HG02571 (cell line): ENCODE measurements at regions not wholly inside any gene's neighbourhood (a gene's known extent, or its start where the extent isn't known, plus 50 kb on each side); places are given as distances from the start of the nearest gene placed in this dataset.
"Not testable (repeated sequence)": the region's sequence is repeated elsewhere in the genome, so short reads cannot be mapped to it uniquely, and the experiment has no call there.

Experiments used
- ATAC-seq: cut with Tn5 transposase; IDR thresholded peaks from one replicate; pipeline ENCODE4 v1.9.1; 2021; ENCODE audit warnings: mild to moderate bottlenecking, moderate library complexity; ENCODE audit not compliant: unreplicated experiment

DNA sequence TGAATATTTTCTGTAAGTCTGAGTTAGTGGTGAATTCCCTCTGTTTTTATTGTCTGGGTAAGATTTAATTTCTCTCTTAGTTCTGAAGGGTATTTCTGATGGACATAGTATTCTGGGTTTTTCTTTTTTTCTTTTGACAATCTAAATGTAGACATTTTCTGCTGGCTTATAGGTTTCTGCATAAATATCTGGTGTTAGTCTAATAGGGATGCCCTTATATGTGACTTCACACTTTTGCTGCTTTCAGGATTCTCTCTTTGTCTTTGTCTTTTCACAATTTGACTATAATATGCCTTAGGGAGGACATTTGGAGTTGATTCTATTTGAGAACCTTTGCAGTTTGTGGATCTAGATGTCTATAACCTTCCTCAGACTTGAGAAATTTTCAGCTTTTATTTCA lies 667.2 kb downstream of the EPHA7 start:
- no peak for ATAC-seq

DNA sequence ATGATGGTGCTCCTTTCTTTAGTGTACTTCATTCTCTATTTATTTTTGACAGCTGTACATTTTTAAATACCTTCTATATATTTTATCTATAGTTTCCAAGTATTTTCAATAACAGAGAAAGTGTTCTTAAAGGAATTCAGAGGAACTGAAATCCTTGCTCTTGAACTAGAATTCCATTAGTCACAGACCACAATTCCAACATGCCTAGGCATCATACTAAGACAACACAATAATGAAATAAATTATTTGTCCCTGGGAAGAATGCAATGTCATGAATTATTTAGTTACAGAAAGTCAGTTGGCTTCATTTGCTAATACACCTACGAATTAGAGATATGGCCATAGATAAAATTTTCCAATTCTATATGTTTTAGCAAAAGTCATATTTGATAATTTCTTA lies 671.2 kb downstream of the EPHA7 start:
- no peak for ATAC-seq

DNA sequence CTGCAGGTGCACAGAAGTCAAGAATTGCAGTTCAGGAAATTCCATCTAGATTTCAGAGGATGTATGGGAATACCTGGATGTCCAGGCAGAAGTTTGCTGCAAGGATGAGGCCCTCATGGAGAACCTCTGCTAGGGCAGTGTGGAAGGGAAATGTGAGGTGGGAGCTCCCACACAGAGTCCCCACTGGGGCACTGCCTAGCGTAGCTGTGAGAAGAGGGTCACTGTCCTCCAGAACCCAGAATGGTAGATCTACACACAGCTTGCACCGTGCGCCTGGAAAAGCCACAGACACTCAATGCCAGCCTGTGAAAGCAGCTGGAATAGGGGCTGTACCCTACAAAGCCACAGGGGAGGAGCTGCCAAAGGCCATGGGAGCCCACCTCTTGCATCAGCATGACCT lies 681.4 kb downstream of the EPHA7 start:
- ATAC-seq: no peak

DNA sequence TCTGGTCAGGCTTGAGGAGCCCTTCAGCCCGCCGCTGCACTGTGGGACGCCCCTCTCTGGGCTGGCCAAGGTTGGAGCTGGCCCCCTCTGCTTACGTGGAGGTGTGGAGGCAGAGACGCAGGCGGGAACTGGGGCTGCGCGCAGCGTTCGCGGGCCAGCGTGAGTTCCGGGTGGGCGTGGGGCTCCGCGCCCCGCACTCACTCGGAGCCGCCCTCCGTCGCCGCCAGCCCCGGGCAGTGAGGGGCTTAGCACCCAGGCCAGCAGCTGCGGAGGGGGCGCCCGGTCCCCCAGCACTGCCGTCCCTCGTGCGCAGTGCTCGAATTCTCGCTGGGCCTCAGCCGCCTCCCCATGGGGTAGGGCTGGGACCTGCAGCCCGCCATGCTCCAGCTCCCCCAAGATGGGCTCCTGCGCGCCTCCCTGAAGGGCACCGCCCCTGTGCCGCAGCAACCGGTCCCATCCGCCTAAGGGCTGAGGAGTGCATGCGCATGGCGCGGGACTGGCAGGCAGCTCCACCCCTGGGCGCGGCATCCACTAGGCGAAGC lies 695.9 kb downstream of the EPHA7 start:
- no peak for ATAC-seq

DNA sequence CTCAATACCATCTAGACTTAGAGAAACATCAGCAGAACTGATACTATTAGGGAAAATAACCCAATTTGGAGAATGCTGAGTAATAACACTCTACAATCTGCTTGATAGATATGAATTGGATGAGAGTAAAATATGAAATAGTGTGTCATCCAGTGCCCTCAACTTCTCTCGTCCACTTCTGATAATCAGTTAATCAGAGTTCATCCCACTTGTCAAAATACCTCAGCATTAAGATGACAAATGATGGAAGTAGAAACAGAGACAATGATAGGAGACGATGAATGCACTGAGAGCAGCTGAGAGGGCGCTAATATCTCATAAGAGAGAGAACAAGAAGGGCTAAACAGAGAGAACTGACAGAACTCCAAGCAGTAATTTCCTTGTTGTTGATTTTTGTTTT lies 699.6 kb downstream of the EPHA7 start:
- no peak for ATAC-seq

DNA sequence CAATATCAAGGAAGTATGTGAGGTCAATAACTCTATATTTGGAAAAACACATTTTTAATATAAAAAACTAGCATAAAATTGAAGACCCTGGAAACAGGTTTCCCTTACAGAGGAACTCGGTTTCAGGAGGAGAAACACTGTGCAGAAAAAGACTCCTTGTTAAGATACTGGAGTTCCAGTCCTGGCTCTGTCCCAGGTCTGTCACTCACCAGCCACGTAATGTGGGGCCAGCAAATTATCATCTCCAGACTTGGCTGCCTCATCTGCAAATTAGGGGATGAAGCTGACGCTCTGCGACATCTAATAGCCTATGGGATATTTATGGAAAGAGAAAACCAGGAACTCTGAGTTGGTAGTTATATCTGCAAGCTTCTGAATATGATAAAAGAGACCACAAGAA lies 702.7 kb downstream of the EPHA7 start:
- ATAC-seq: no peak

DNA sequence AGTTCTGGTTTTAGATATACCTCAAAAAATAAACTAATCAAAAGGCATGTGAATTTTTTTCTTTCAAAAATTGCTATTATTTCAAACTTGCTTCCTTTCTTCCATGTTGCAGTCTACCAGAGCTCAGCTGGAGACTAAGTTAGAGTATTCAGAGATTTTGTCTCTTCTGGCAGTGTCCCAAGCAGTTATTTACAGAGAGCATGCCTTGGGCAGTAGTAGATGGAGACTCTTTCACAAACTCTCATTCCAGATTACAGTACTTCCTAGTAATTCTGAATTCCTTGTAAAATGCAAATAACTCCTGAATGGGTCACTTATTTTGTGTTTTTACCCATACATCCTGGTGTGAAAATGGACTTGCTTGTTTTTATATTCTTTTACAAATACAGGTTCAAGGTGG lies 703.4 kb downstream of the EPHA7 start:
- no peak for ATAC-seq

DNA sequence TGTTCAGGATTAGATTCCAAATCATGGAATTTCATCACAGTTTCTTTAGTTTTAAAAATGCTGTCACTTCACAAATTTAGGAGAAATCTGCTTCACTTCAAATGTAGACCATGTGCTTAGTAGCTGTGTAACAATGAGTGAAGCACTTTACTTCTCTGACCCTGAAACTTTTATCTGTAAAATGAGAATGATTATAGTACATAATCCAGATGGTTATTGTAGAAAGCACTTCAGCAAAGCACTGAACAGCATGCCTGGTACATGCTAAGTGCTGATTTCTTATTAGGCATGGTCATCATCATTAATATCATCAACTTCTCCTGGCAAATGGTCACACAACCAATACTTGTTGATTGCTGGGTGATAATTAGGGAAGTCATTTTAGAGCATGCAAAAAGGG lies 705.0 kb downstream of the EPHA7 start:
- no peak for ATAC-seq

DNA sequence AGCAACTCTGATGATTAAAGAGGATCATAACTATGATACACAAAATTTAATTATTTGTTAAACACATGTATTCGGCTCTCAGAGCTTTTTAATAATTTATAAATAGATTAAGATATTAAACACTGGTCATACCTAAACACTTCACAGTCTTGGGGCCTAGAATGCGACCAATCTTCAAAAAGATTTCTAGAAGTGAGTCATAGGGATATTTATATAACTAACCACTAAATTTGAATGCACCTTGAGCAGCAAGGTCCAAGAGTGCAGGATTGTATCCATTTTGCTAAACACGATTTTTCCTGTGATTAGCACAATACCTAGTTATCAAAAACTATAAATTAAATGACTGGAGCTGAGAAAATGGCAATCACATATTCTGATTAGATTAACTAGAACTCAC lies 709.3 kb downstream of the EPHA7 start:
- ATAC-seq: no peak

DNA sequence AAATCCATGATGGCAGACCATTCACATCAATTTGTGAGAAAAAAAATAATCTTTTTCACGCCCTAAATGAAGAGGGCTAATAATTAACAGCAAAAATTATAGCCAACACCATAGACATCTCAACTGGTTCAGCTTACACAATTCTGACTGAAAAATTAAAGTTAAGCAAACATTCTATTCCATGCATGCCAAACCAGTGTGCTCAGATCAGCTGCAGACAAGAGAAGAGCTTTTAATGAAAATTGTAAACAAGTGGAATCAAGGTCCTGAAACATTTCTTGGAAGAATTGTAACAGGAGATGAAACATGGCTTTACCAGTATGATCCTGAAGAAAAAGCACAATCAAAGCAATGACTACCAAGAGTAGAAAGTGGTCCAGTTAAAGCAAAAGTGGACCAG lies 710.4 kb downstream of the EPHA7 start:
- ATAC-seq: no peak

DNA sequence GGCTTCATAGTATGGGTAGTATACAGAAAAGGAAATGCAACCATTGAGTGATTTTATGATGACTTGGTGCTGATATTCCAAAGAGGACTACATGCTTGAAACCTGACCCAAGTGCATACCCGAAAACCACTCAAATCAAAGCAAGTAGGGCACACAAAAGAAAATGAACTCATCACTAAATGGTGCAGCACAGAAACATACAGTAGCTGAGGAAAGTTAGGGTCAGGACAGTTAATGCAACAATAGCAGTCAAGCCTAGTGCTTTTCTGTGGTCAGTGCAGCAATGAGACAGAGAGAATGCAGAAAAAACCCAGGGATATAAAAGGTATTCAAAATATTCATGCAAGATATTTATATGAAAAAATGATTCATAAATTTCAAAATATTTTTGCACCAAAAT lies 711.1 kb downstream of the EPHA7 start:
- ATAC-seq: no peak

DNA sequence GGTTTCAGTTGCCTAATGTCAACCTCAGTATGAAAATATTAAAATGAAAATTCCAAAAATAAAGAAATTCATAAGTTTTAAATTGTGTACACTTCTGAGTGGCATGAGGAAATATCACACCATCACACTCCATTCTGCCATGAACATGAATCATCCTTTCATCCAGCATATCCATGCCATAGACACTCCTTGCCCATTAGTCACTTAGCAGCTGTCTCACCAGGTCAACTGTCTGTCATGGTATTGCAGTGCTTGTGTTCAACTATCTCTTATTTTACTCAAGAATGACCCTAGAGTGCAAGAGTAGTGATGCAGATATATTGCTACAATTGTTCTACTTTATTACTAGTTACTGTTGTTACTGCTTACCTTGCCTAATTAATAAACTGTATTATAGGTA lies 712.4 kb downstream of the EPHA7 start:
- ATAC-seq: no peak

DNA sequence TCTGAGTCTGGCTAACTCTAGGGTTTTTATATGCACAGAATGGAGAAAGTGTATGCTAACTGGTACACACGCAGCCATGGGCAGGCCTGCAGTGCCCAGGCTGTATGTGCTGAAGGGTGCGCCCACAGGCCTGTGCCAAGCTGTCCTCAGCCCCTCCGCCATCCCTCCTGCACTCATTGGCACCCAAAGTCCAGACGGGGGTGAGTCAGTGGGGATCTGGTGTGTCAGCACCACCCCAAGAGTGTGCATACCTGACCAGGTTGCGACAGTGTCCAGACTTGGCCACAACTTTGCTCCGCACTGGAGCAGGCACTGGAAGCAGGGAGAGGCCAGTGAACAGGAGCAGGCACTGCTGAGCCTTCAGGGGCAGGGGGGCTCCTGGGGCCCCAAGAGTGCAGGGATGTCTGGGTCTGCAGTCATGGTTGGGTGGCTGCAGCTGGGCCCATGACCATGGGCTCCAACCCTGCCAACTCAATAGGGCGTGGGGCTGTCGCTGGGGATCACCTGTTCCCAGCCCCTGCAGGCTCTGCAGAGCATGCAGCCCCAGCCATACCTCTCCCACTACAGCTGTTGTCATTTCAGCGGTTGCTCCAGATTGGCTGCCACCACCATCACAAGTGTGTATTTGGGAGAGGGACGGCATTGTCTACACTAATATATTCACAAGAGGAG lies 717.8 kb downstream of the EPHA7 start:
- no peak for ATAC-seq

DNA sequence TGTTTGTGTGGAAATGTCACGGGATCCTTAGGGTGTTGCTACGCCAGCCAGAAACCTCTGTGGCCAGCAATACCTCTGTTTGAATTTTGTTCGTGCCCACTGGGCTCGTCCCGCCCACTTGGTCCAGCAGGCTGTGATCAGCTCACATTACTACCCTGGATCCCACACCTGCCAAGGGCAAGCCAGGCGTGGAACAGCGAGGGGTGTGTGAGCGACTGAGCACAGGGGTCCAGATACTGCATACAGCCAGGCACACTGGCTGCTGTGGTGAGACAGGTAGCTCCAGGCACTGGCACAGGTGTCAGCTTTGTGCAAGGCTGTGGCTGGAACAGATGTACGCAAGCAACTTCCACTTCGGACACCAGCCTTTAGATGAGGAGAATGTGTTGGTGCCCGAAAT lies 718.9 kb downstream of the EPHA7 start:
- ATAC-seq: no peak

DNA sequence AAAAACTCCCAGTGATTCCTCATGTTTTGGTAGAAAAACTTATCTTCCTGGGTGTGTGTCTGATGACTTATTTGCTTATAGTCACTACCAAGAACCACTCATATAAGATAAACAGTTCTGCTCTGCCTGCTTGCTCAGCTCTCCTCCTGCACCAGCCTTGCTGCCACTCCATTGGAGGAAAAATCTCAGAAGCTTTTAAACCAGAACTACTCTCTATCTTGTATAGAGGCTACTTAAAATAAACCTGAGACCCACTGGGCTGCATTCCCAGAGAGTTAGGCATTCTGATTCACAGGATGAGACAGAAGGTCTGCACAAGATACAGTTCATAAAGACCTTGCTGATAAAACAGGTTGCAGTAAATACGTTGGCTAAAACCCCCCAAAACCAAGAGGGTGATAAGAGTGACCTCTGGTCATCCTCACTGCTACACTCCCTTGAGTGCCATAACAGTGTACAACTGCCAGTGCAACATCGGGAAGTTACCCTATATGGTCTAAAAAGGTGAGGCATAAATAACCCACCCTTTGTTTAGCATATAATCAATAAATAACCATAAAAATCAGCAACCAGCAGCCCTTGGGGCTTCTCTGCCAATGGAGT lies 728.3 kb downstream of the EPHA7 start:
- ATAC-seq: no peak

DNA sequence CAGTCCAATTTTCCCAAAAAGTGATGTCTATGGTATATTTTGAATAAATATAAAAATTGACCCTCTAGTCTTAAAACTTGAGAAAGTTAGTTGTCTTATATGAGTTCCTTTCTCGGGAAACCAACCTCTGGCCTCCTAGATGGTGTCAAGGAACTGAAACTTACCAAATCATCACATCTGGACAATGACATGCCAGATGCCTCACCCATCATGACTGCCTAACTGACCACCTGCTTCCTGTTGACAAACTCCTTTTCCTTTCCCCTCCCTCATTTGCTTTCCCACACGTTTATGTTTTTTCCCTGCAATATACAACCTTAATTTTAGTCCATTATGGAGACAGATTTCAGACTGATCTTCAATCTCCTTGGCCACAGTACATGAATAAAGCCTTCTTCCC lies 731.0 kb downstream of the EPHA7 start:
- no peak for ATAC-seq

DNA sequence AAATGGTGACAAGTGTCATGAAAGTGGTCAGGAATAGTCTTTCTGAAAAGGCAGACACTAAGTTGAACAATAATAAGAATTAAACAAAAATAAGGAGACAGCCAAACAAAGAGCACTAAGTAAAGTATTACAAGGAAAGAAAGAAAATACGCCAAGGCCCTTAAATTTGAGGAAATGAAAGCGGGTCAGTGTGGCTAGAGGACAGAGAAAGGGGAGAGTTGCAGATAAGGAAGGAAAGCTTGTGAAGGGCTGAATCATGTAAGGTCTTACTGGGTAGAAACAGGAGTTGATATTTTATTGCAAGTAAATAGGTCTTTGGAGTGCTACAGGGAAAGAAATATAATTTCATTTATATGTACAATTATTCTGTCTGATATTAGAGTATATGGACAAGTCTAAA lies 732.1 kb downstream of the EPHA7 start:
- no peak for ATAC-seq

DNA sequence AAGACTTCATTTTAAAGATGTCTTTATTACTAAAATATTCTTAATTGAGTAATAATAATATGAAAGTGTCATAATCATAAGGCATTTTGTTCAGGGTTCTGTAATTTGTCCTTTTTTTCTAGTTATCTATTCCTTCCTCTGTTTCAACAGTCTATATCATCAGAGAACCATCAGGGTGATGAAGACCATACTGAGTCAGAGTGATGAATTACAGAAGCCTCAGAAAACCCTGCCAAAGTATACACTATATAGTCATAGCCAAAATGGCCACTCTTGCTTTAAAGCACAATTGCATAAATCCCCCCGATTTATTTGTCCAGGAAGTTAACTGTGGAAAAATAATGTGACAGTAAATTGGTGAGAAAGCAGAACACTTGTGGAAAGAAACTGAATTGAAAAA lies 735.0 kb downstream of the EPHA7 start:
- no peak for ATAC-seq

DNA sequence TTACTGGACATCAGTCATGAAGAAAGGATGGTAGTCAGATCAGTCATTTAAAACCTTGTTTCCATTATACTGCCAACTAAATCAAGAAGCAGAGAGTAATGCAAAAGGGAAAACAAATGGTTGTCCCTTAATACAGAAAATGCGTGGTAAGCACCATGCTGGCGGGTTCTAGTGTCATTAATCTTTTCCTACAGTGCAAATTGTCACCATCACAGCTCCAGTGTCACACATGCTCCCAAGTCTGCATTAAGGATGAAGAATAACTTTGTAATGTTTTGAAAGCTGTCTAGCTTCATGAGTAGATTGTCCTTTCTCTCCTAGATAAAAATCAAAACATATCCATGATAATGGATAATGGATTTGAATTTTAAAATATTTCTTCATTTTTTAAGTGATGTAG lies 735.6 kb downstream of the EPHA7 start:
- no peak for ATAC-seq

DNA sequence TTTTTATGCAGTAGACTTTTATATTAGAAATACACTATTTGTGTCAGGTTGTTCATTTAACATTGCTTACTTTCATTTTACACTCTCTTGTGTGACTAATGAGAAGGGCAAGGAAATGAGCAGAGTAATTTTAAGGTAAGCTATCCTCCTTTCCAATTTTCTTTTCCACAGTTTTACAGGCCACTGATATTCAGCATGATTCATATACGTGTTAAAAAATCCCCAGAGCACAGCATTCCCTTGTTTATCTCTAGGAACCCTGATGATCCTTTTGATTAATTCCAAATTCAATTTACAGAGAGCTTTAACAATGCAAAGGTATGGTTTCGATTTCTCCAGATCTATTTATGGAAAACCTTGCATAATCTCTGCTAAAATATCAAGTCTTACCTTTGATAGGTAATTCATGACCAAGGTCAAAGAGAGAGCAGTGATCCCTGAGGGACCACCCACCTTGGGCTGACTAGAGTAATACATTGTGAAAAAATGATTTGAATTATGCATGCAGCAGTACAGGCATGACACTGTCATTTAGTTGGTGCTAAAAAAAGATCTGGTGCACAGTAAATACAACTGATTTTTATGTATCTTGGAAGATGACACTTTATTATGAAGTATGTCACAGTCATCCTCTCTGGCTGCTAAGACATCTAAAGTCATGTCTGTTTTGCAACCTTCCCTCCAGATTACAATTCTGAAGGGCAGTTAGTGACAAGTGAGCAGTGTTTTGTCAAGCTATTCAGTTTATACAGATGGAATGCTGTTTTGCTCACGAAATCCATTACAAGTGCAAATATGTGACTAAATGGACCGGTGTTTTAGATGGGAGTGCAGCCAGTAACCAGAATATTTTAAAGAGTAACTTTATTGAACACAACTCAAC lies 736.6 kb downstream of the EPHA7 start:
- ATAC-seq: no peak

DNA sequence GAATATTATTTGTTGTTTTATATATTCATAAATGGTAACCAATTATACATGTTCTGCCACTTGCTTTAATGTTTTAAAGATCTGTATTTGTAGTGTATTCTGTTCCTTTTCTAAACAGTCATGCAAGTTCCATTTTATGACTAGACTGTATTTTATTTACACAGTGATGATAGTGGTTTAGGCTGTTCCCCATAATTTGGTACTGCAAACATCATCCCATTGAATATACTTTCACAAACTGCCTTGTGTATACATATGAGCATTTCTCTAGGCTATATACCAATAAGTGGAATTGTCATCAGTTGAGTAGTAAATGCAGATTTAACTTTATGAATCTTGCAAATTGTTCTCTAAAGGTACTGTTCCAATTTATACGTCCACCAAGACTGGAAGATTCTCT lies 738.0 kb downstream of the EPHA7 start:
- no peak for ATAC-seq

DNA sequence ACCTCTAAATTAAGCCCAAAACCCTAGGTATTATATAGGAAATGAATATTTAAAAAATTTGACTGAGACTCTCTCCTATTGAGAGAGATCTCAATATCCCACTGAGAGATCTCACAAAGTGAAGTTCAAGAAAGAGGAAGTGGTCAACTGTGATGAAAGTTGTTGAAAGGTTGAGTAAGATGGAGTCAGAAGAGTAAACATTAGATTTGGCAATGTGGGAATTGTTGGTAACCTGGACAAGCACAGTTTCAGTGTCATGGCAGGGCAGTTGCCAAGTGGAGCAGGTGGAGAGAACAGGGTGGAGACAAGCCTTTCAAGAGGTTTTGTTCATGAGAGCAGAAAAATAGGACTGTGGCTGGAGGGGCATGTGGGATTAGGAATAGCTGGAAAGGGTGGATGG lies 747.9 kb downstream of the EPHA7 start:
- not testable (repeated sequence) for ATAC-seq
